HG02870 (cell line): ENCODE measurements at regions not wholly inside any gene's neighbourhood (a gene's known extent, or its start where the extent isn't known, plus 50 kb on each side); places are given as distances from the start of the nearest gene placed in this dataset.
A peak's percentile ranks its signal among the peaks of the same experiment; 100 is the strongest.
"Not testable (repeated sequence)": the region's sequence is repeated elsewhere in the genome, so short reads cannot be mapped to it uniquely, and the experiment has no call there.

Experiments
- ATAC-seq: cut with Tn5 transposase; IDR thresholded peaks from one replicate; pipeline ENCODE4 v1.9.1; 2021; ENCODE audit warnings: mild to moderate bottlenecking, moderate library complexity; ENCODE audit not compliant: unreplicated experiment

- no peak for ATAC-seq
Measured at GRCh38 chr21:25170681-25171080, 436.6 kb downstream of the MRPL39 start.

- ATAC-seq: no peak
Measured at GRCh38 chr21:25169370-25169769, 437.9 kb downstream of the MRPL39 start.

- ATAC-seq: not testable (repeated sequence)
Measured at GRCh38 chr21:25166904-25167303, 440.4 kb downstream of the MRPL39 start.

GRCh38 chr21:25161571-25161970 lies 445.7 kb downstream of the MRPL39 start:
- ATAC-seq: no peak

GRCh38 chr21:25155020-25155419 lies 452.3 kb downstream of the MRPL39 start:
- ATAC-seq: not testable (repeated sequence)

GRCh38 chr21:25149022-25149421 lies 458.3 kb downstream of the MRPL39 start:
- no peak for ATAC-seq

- no peak for ATAC-seq
Measured at GRCh38 chr21:25139414-25139813, 467.9 kb downstream of the MRPL39 start.

GRCh38 chr21:25133939-25134338 lies 473.3 kb downstream of the MRPL39 start:
- no peak for ATAC-seq

GRCh38 chr21:25127811-25128210 lies 479.5 kb downstream of the MRPL39 start:
- no peak for ATAC-seq

- ATAC-seq: no peak
Measured at GRCh38 chr21:25127007-25127406, 480.3 kb downstream of the MRPL39 start.

- ATAC-seq: no peak
Measured at GRCh38 chr21:25126564-25126963, 480.7 kb downstream of the MRPL39 start.

GRCh38 chr21:25118648-25119047 lies 488.6 kb downstream of the MRPL39 start:
- no peak for ATAC-seq

GRCh38 chr21:25115021-25115420 lies 492.3 kb downstream of the MRPL39 start:
- peak; percentile 90 for ATAC-seq

GRCh38 chr21:25107708-25108107 lies 499.6 kb downstream of the MRPL39 start:
- no peak for ATAC-seq

- ATAC-seq: no peak
Measured at GRCh38 chr21:25103500-25104207, 503.6 kb downstream of the MRPL39 start.

GRCh38 chr21:25097648-25098047 lies 509.6 kb downstream of the MRPL39 start:
- ATAC-seq: no peak

GRCh38 chr21:25094695-25095094 lies 512.6 kb downstream of the MRPL39 start:
- no peak for ATAC-seq

GRCh38 chr21:25092441-25093011 lies 514.8 kb downstream of the MRPL39 start:
- no peak for ATAC-seq

- no peak for ATAC-seq
Measured at GRCh38 chr21:25081096-25081495, 526.2 kb downstream of the MRPL39 start.

GRCh38 chr21:25080661-25081060 lies 526.6 kb downstream of the MRPL39 start:
- no peak for ATAC-seq

GRCh38 chr21:25080141-25080540 lies 527.1 kb downstream of the MRPL39 start:
- no peak for ATAC-seq

GRCh38 chr21:25079053-25079452 lies 528.2 kb downstream of the MRPL39 start:
- no peak for ATAC-seq

- ATAC-seq: peak; percentile 72
Measured at GRCh38 chr21:25062061-25062460, 545.2 kb downstream of the MRPL39 start.
